ENCODE measurements at regions not wholly inside any gene's neighbourhood (a gene's known extent, or its start where the extent isn't known, plus 50 kb on each side); places are given as distances from the start of the nearest gene placed in this dataset.

DNA sequence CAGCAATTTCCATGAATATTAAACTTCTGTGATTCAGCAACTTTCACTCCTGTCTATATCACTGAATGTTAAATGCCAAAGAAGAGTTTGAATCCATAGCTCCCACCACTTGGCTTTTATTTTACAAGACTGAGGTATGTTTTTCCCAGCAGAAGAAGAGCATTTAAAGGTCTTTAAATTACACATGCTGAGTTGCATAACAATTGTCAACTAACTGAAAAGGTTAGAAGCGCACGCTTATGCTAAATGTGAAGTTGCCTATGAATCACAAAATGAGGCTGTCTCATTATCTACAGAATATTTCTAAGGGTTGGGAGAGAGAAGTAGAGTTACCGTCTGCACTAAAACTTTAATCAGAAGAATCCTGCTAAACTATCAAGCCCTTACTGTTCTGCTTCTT is 1086.3 kb downstream of the FAM181B start:
- TF ChIP-seq, protein P1, sequence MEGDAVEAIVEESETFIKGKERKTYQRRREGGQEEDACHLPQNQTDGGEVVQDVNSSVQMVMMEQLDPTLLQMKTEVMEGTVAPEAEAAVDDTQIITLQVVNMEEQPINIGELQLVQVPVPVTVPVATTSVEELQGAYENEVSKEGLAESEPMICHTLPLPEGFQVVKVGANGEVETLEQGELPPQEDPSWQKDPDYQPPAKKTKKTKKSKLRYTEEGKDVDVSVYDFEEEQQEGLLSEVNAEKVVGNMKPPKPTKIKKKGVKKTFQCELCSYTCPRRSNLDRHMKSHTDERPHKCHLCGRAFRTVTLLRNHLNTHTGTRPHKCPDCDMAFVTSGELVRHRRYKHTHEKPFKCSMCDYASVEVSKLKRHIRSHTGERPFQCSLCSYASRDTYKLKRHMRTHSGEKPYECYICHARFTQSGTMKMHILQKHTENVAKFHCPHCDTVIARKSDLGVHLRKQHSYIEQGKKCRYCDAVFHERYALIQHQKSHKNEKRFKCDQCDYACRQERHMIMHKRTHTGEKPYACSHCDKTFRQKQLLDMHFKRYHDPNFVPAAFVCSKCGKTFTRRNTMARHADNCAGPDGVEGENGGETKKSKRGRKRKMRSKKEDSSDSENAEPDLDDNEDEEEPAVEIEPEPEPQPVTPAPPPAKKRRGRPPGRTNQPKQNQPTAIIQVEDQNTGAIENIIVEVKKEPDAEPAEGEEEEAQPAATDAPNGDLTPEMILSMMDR (IDR thresholded peaks at IDR 0.05), result no peak
- TF ChIP-seq POLR2A (IDR thresholded peaks at IDR 0.05), result no peak

Measured in heart left ventricle (tissue), 13 donors.